Urothelium cell line (cell line): ENCODE measurements at regions not wholly inside any gene's neighbourhood (a gene's known extent, or its start where the extent isn't known, plus 50 kb on each side); places are given as distances from the start of the nearest gene placed in this dataset.

Experiments
- DNase-seq: peaks from one replicate; pipeline ENCODE4 v3.0.0; 2011; ENCODE audit warnings: low spot score, mixed read lengths
- FAIRE-seq: peaks from 2 replicates; lab custom pipeline; 2011; peaks lifted over from hg19 to GRCh38; lab: Jason Lieb, UNC

DNA sequence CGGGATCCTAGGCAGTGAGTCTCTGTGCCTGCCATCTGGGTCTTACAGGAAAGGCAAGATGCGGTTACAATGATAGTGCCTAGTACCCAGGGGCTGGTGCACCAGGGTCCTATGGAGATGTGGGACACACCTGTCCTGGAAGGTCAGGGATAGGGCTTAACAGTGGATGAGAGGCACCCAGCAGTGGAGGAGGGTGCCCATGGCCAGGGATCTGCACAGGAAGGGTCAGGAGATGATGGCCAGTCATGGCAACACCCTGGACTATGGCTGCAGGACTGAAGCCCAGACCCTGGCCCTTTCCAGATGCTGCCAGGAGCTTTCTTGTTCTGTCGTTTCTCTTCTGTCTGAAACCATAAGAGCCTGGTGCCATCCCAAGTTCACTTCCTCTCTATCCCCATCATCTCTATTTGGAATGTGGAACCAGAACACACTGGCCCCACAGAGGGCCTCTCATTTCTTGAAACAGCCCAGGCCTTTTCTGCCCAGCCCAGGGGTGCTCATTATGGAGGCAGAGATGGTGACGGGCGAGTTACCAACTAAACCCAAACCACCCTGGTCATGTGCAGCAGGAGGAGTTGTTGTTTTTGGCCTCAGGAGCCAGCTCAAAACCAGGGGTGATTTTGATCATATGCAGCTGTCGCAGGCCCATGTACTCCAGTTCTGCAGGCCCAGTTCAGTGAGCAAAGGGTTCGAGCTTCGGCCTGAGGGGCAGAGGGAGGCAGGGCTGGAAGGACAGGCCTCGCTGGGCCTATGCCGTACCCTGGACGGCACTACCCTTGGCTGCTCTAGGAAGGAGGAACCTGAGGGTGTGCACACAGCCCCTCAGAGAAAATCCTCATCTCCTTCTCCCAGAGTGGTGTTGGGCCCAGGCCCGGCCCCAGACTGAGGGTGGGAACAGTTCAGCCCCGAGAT, 52.6 kb upstream of the GDF10 start:
- FAIRE-seq = no peak
- DNase-seq = no peak

DNA sequence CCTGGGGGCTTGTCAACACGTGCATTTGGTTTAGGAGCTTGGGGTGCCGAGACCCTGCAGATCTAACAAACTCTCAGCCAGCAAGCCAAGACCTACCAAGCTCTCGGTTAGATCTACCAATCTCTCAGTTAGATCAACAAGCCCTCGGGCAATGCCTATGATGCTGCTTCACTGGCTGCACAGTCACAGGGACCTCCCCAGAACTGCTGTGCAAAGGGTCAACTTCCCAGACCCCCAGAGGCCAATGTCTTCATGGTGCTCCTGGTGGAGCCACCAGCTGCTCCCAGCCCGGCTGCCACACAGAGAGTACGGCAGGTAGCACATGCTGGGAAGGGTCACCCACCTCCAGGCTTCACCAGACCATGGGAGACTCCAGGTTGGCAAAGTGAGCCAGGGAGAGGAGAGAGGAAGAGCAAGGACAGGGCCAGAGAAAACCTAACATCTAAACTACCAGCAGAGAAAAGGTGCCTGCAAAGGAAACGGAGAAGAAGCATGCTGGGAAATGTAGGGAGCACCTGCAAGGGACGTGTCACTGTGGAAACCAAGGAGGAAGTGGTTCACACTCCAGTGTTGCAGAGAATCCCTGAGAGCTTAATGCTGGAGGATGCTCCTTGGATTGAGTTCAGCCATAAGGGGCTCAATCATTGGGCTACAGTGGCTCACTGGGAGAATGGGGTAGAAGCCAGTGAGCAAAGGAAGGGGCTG, 51.5 kb upstream of the GDF10 start:
- FAIRE-seq (no peak), DNase-seq (no peak)

DNA sequence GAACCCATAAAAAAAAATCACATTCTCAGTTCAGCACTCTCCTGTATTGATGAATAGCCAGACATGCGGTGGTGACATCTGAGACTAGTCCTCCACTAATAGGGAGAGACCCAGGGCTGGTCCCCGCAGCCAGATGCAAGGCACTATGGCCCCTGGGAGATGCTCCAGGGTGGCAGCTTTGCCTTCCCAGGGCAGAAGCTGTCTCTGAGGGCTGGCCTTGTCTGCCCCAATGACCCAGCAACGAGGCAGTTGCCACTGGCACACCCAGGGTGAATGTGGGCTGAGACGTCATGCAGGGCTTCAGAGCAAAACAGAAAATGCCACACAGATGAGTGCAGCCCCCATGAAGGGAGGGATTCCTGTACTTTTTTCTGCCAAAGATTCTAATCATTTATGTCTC, 50.1 kb upstream of the GDF10 start:
- FAIRE-seq (no peak), DNase-seq (no peak)
